ENCODE measurements at regions not wholly inside any gene's neighbourhood (a gene's known extent, or its start where the extent isn't known, plus 50 kb on each side); places are given as distances from the start of the nearest gene placed in this dataset.
"Not testable (repeated sequence)": the region's sequence is repeated elsewhere in the genome, so short reads cannot be mapped to it uniquely, and the experiment has no call there.

GRCh38 chr15:62279041-62279440 lies 114.0 kb upstream of the C2CD4B start:
- dilution Hi-C loops (cut with MboI; ENCODE audit: extremely low pct_ligation_motif_present, low sequenced_read_pairs), result no loop called here
- DNase-seq (ENCODE audit: low read depth, low spot score) (no peak), FAIRE-seq (no peak)
- Histone ChIP-seq H3K36me3 (ENCODE audit: control insufficient read depth in 2 of 2, extremely low read depth in 1 of 2, insufficient read depth in 2 of 2, low read length in 2 of 2) (no peaks in the 10 kb centered on the region), H3K27me3 (ENCODE audit: control insufficient read depth, extremely low read depth, insufficient read depth, low read length) (no peaks in the 10 kb centered on the region), H3K9ac (ENCODE audit: control insufficient read depth, extremely low read depth, insufficient read depth, low read length) (no peak overlapping the region), H3K4me2 (ENCODE audit: control insufficient read depth, extremely low read depth, insufficient read depth, low read depth, low read length) (no peak overlapping the region), H3K79me2 (ENCODE audit: control insufficient read depth, insufficient read depth, low read length) (no peaks in the 10 kb centered on the region), H3K9me3 (ENCODE audit: control insufficient read depth, low read depth, low read length) (no peaks in the 10 kb centered on the region), H3K4me3 (ENCODE audit: control insufficient read depth in 2 of 3, extremely low read depth in 1 of 3, insufficient read depth in 2 of 3, low read depth in 1 of 3, low read length in 3 of 3) (no peak overlapping the region), H2AFZ (ENCODE audit: control insufficient read depth, low read length) (no peak overlapping the region), H3K9me1 (ENCODE audit: control insufficient read depth, extremely low read depth, insufficient read depth, low read length) (no peaks in the 10 kb centered on the region), H3K27ac (ENCODE audit: control insufficient read depth, insufficient read depth, low read length) (no peak overlapping the region), H3K4me1 (ENCODE audit: control insufficient read depth, extremely low read depth, insufficient read depth, low read length) (no peaks in the 10 kb centered on the region), H4K20me1 (ENCODE audit: control insufficient read depth, extremely low read depth, insufficient read depth, low read length) (no peaks in the 10 kb centered on the region)
- TF ChIP-seq EZH2 (IDR thresholded peaks at IDR 0.05; ENCODE audit: low read length) (no peak), CTCF (optimal IDR thresholded peaks at IDR 0.05 in 1 of 3, IDR thresholded peaks at IDR 0.05 in 1 of 3, conservative IDR thresholded peaks at IDR 0.05 in 1 of 3; ENCODE audit: extremely low read depth in 1 of 3, insufficient read depth in 2 of 3, low read length in 3 of 3) (no peak)

DNA sequence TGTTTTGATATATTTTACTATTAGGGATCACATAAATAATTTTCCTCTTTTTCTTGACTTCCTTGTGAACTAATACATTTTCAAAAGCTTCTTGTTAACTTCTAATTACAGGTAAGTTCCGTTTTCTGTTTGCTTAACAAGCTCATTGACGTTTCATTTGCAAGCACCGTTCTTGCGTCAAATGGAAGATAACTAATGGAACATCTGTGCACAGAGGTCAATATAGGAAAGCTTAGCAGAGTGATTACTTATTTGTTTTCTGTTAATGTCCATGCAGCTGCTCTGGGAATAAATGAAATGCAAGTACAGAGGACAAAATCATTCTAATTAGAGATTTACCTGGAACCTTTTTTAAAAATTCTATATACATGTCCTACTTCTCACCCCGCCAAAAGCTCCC lies 115.5 kb upstream of the C2CD4B start:
- no peaks in the 10 kb centered on the region for H3K4me1 ChIP-seq (ENCODE audit: control insufficient read depth, extremely low read depth, insufficient read depth, low read length)
- no peaks in the 10 kb centered on the region for H3K9me3 ChIP-seq (ENCODE audit: control insufficient read depth, low read depth, low read length)
- H4K20me1 ChIP-seq (ENCODE audit: control insufficient read depth, extremely low read depth, insufficient read depth, low read length), result no peaks in the 10 kb centered on the region
- no peak overlapping the region for H3K4me2 ChIP-seq (ENCODE audit: control insufficient read depth, extremely low read depth, insufficient read depth, low read depth, low read length)
- no peak overlapping the region for H3K27ac ChIP-seq (ENCODE audit: control insufficient read depth, insufficient read depth, low read length)
- DNase-seq (ENCODE audit: low read depth, low spot score) (no peak), FAIRE-seq (no peak)
- dilution Hi-C loops (cut with MboI; ENCODE audit: extremely low pct_ligation_motif_present, low sequenced_read_pairs), result no loop called here
- no peak overlapping the region for H3K9ac ChIP-seq (ENCODE audit: control insufficient read depth, extremely low read depth, insufficient read depth, low read length)
- no peak overlapping the region for H3K4me3 ChIP-seq (ENCODE audit: control insufficient read depth in 2 of 3, extremely low read depth in 1 of 3, insufficient read depth in 2 of 3, low read depth in 1 of 3, low read length in 3 of 3)
- no peak overlapping the region for H2AFZ ChIP-seq (ENCODE audit: control insufficient read depth, low read length)
- H3K79me2 ChIP-seq (ENCODE audit: control insufficient read depth, insufficient read depth, low read length), result no peaks in the 10 kb centered on the region
- no peaks in the 10 kb centered on the region for H3K27me3 ChIP-seq (ENCODE audit: control insufficient read depth, extremely low read depth, insufficient read depth, low read length)
- TF ChIP-seq EZH2 (IDR thresholded peaks at IDR 0.05; ENCODE audit: low read length), result no peak
- no peak for TF ChIP-seq CTCF (optimal IDR thresholded peaks at IDR 0.05 in 1 of 3, IDR thresholded peaks at IDR 0.05 in 1 of 3, conservative IDR thresholded peaks at IDR 0.05 in 1 of 3; ENCODE audit: extremely low read depth in 1 of 3, insufficient read depth in 2 of 3, low read length in 3 of 3)
- H3K36me3 ChIP-seq (ENCODE audit: control insufficient read depth in 2 of 2, extremely low read depth in 1 of 2, insufficient read depth in 2 of 2, low read length in 2 of 2), result no peaks in the 10 kb centered on the region
- H3K9me1 ChIP-seq (ENCODE audit: control insufficient read depth, extremely low read depth, insufficient read depth, low read length), result no peaks in the 10 kb centered on the region

GRCh38 chr15:62281801-62282200 lies 116.7 kb upstream of the C2CD4B start:
- H3K27me3 ChIP-seq (ENCODE audit: control insufficient read depth, extremely low read depth, insufficient read depth, low read length); H2AFZ ChIP-seq (ENCODE audit: control insufficient read depth, low read length); H4K20me1 ChIP-seq (ENCODE audit: control insufficient read depth, extremely low read depth, insufficient read depth, low read length); H3K27ac ChIP-seq (ENCODE audit: control insufficient read depth, insufficient read depth, low read length); H3K36me3 ChIP-seq (ENCODE audit: control insufficient read depth in 2 of 2, extremely low read depth in 1 of 2, insufficient read depth in 2 of 2, low read length in 2 of 2); H3K9me3 ChIP-seq (ENCODE audit: control insufficient read depth, low read depth, low read length); FAIRE-seq; dilution Hi-C loops (cut with MboI; ENCODE audit: extremely low pct_ligation_motif_present, low sequenced_read_pairs); H3K4me1 ChIP-seq (ENCODE audit: control insufficient read depth, extremely low read depth, insufficient read depth, low read length); DNase-seq (ENCODE audit: low read depth, low spot score); H3K4me2 ChIP-seq (ENCODE audit: control insufficient read depth, extremely low read depth, insufficient read depth, low read depth, low read length); H3K9me1 ChIP-seq (ENCODE audit: control insufficient read depth, extremely low read depth, insufficient read depth, low read length); H3K4me3 ChIP-seq (ENCODE audit: control insufficient read depth in 2 of 3, extremely low read depth in 1 of 3, insufficient read depth in 2 of 3, low read depth in 1 of 3, low read length in 3 of 3); H3K79me2 ChIP-seq (ENCODE audit: control insufficient read depth, insufficient read depth, low read length); H3K9ac ChIP-seq (ENCODE audit: control insufficient read depth, extremely low read depth, insufficient read depth, low read length): not testable (repeated sequence)

All from keratinocyte (primary cell).